Fibroblast of gingiva (primary cell): ENCODE measurements at regions not wholly inside any gene's neighbourhood (a gene's known extent, or its start where the extent isn't known, plus 50 kb on each side); places are given as distances from the start of the nearest gene placed in this dataset.

Experiments used
- DNase-seq: peaks from one replicate; pipeline ENCODE4 v3.0.0-alpha.2; 2011; ENCODE audit warnings: low read depth

DNA sequence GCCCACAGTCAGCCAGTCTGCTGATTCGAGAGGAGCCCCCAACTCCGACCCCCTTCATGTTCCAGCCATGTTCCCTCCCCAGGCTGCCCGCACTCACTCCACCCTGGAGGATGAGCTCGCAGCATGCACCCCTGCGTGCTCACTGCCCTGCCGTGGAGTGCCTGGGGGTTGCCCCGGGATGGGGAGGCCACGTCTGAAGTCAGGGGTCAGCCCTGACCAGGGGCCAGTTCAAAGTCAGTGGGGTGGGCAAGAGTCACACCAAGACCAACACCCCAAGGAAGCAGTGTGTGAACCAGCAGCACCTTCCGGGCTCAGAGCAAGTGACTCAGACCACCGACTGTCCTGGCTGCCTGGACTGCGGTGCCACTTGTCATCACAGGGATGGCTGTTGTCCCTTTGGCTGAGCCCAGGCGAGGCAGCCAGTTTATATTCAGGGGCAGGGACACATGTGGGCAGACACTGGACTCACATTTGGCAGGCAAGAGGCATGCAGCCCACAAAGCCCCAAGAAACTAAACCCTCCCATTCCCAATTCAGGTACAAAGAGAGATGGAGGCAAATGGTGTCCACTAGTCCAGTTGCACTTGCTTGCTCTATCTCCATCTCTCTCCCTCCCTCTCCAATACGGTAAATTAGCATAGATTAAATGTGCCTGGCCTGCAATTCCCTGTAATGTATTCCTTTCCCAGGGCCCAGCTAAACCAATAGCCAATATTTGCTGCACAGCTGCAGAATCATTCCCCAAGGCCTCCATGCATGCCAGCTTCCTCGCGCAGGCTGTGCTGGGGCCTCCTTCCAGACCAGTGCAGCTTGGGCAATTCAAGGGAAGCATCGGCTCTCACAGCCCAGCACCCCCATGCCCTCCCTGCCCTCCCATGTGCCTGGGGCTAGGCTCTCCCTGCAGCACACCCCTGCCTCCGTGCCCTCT is 135.7 kb upstream of the IQSEC1 start:
- no peak for DNase-seq

- DNase-seq: no peak
Observed at GRCh38 chr3:13207975-13208705, 134.9 kb upstream of the IQSEC1 start.

- no peak for DNase-seq
Observed at GRCh38 chr3:13207578-13207922, 134.3 kb upstream of the IQSEC1 start.

DNA sequence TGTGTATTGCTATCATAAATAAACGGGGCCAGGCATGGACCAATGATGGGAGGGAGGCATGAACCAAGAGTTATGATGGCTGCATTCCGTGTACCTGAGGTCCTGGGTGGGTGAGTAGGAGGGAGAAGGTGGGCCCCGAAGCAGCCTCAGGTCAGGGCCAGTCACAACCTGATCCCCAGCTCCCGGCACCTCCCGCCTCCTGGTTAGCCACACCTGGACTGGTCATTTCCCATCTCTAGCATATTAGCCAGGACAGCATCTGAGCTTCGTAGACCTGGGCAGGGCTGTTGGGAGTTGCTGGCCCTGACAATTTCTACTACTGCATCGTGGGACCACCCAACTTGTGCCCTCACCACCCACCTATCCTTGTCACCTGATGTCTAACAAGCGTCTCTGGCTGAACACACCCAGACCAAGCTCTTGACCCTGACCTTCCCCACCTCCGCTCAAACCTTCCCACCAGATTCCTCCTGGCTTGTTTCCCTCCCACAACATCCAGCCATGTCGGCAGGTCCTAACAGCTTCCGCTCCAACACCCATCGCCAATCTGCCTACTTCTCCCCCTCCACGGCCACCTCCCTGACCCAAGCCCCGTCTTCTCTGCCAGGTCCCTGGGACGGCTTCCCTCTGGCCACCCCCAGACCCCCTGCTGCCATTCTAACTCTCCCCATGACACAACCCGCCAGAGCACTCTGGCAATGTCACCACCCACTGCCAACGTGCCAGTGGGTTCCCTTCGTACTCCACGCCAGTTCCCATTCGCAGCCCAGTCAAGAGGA is 133.8 kb upstream of the IQSEC1 start:
- DNase-seq: no peak

DNA sequence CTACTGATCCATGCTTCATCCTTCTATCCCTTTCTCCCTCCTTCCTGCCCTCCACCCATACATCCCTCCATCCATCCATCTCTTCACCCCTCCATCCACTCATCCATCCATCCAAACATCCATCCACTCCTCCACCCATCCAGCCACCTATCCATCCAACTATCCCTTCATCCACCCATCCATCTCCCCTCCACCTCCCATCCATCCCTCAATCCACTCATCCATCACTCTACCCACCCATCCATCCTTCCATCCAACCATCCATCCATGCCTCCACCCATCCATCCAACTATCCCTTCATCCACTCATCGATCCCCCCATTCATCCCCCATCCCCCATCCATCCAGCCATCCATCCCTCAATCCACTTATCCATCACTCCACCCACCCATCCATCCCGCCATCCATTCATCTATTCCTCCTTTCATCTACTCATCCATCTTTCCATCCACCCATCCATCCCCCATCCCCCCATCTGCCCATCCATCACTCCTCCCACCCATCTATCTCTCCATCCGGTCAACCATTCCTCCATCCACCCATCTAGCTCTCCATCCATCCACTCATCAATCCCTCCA is 132.4 kb upstream of the IQSEC1 start:
- no peak for DNase-seq

DNA sequence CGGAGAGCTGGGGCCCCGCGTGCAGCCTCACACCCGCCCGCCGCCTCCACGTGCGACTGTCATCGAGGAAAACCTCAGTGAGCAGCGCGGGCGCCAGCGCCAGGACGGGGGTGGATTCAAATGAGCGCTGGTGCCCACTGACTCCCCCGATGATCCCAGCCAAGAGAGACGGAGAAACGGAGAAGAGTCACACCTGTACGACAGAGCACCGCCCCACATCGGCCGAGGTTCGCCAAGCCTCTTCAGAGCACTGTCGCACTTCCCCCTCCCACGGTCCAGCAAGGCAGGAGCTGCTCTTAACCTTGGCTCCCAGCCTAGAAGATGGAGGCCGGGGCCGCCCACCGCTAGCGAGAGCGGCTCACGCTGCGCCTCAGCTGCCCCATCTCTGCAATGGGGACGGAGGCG is 130.9 kb upstream of the IQSEC1 start:
- DNase-seq: no peak

GRCh38 chr3:13203398-13204176 is 130.4 kb upstream of the IQSEC1 start:
- DNase-seq: no peak

DNA sequence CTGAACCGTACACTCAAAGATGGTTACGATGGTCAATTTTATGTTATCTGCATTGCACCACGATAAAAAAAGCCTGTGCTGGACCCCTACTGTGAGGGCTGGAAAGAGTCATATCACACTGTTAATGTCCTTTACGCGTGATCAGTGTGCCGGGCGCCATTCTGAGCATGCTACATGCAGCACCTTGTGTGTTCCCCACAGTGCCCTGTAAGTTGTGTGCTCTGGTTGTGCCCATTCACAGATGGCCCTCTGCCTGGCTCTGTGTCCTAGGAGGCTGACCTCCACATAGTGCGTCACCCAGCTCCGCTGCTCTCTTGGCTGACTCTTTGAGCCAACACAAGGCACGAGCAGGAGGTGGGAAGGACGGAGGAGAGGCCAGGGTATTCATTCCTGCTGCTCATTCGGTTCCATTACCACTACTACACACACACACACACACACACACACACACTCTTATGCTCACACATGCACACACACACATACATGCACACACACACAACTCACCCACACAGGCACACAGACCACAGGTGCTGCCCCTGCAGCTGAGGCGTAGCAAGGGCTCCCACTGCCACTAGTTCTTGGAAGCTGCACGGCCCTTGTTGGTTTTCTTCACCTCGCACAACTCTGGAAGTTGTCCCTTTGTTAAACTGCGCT is 129.6 kb upstream of the IQSEC1 start:
- no peak for DNase-seq

GRCh38 chr3:13201851-13202250 is 128.6 kb upstream of the IQSEC1 start:
- DNase-seq: no peak

DNA sequence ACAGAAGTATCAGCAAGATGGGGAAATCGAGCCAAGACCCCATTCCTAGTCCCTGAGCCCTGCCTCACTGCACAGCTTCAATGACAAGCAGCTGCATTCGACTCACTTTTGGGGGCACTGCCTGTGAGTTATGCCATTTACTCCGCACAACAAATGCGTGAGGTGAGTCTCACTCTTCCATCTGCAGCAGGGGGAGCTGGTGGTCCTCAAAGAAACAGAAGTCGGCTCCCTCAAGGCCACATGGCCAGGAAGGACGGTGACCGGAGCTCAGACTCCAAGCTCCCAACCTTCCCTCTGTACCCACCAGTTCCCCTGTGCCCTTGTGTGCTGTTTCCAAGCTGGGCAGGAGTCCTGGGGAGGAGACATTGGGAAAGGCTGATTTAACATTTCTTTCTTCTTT is 127.7 kb upstream of the IQSEC1 start:
- no peak for DNase-seq

- no peak for DNase-seq
Observed at GRCh38 chr3:13200465-13200864, 127.2 kb upstream of the IQSEC1 start.

- DNase-seq: no peak
Observed at GRCh38 chr3:13199899-13200451, 126.7 kb upstream of the IQSEC1 start.

GRCh38 chr3:13199006-13199776 is 126.0 kb upstream of the IQSEC1 start:
- no peak for DNase-seq

DNA sequence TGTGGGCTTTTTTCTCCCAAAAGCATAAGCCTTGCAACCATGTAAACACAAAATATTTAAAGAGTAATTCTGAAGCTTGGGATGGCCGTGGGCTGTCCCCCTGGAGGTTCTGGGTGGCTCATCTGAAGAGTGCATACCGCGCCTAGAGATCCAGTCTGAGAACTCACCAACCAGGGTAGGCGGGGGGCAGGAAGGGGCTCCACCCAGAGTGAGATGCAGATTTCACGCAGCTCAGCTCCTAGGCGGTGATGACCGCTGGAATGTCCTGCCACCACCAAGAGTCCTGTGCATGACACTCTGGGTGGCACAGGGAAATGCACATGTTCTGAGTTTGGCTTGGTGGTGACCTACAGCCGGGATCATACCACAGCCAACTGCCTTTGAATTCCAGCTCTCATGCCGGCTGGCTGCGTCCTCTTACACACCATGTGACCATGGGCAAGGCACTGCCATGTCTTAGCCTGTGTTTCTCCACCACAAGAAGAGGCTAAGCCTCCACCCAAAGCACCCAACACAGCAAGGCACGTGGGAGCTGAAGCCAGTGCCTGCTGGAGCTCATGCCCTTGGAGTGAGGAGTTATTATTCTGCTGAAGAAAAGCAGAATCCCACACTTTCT is 125.1 kb upstream of the IQSEC1 start:
- DNase-seq: no peak

DNA sequence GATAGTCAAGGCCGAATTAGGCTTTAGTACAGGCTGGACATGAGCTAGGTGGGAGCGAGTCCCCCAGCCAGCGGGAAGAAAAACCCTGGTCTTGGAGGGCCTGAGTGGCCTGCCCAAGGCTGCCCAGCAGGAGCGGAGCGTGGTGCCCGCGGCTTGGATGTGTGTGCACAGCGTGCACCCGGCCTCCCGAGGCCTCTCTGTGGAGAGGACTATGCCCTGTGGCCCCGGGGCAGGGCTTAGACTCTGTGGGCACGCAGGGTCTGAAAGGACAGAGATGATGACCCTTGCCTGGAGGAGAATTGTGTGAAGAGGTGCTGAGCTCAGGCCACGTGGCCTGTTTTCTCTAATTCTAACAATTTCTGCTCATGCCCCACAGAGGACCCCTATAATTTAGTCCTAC is 124.6 kb upstream of the IQSEC1 start:
- no peak for DNase-seq

GRCh38 chr3:13197281-13197680 is 124.1 kb upstream of the IQSEC1 start:
- no peak for DNase-seq

GRCh38 chr3:13195374-13195773 is 122.1 kb upstream of the IQSEC1 start:
- no peak for DNase-seq

DNA sequence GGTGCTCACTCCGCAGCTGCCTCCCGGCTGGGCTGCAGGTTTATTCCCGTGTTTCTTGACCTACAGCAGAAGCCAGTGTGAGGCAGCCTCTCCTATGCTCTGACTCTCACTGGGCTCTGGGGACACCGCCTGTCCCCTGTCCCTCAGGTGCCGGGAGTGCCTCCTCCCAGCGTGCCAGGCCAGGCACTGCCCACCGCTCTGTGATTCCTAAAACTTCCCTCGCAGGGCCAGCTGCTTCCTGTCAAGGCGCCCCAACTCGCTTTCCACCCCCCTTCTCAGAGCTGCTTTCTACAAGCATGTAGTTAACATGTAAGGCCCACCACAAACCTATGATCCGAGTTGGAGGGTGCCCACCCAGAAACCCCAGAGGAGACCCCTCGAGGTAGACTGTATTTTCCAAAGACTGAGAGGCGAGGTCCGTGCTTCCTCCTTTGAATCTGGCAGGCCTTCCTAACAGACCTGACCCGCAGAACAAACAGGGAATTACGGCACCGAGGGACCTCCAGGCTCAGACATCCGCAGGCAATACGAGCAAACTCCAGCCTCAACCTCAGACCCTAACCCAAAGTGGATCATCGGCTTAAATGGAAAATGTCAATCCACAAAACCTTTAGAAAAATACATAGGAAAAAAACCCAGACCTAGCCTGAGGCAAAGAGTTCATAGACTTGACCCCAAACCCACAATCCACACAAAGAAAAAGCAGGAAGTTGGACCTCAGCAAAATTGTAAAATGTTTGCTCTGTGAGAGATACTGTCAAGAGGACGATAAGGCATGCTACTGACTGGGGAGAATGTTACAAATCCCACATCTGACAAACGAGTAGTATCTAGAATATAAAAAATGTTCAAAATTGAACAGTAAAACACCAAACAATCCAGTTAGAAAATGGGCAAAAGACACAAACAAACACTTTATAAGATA is 121.3 kb upstream of the IQSEC1 start:
- DNase-seq: no peak
